Fibroblast of mammary gland (primary cell): ENCODE measurements at regions not wholly inside any gene's neighbourhood (a gene's known extent, or its start where the extent isn't known, plus 50 kb on each side); places are given as distances from the start of the nearest gene placed in this dataset.
A peak's percentile ranks its signal among the peaks of the same experiment; 100 is the strongest.

Source experiments
- DNase-seq: peaks from one replicate; pipeline ENCODE4 v3.0.0-alpha.2; 2010; ENCODE audit warnings: low read depth
- H3K4me3 ChIP-seq: 2 replicates; pipeline ENCODE4 v1.5.1; 2011; ENCODE audit warnings: low read depth, mild to moderate bottlenecking, low read length, moderate library complexity; ENCODE audit not compliant: control insufficient read depth
- CTCF ChIP-seq: conservative IDR thresholded peaks from 2 replicates; pipeline ENCODE4 v1.5.1; 2011; ENCODE audit warnings: low read depth, low read length, inconsistent platforms; ENCODE audit not compliant: control insufficient read depth, insufficient read depth

- TF ChIP-seq CTCF, result no peak
- DNase-seq, result no peak
- H3K4me3 ChIP-seq, result no peak overlapping the region
Measured at GRCh38 chr1:209430107-209430506, 153.4 kb upstream of the CAMK1G start.

GRCh38 chr1:209430821-209431259, 152.7 kb upstream of the CAMK1G start:
- TF ChIP-seq CTCF, result no peak
- DNase-seq, result no peak
- H3K4me3 ChIP-seq, result no peak overlapping the region

GRCh38 chr1:209431402-209431801, 152.1 kb upstream of the CAMK1G start:
- no peak for TF ChIP-seq CTCF
- no peak overlapping the region for H3K4me3 ChIP-seq
- DNase-seq, result no peak

- no peak for TF ChIP-seq CTCF
- no peak for DNase-seq
- no peak overlapping the region for H3K4me3 ChIP-seq
Measured at GRCh38 chr1:209431813-209432442, 151.6 kb upstream of the CAMK1G start.

- no peak for TF ChIP-seq CTCF
- H3K4me3 ChIP-seq, result no peak overlapping the region
- no peak for DNase-seq
Measured at GRCh38 chr1:209432443-209432825, 151.1 kb upstream of the CAMK1G start.

GRCh38 chr1:209433649-209434031, 149.9 kb upstream of the CAMK1G start:
- DNase-seq, result peak; percentile 39
- no peak overlapping the region for H3K4me3 ChIP-seq
- no peak for TF ChIP-seq CTCF

- TF ChIP-seq CTCF, result no peak
- H3K4me3 ChIP-seq, result no peak overlapping the region
- DNase-seq, result peak; percentile 65
Measured at GRCh38 chr1:209434066-209434465, 149.4 kb upstream of the CAMK1G start.
